ENCODE measurements at regions not wholly inside any gene's neighbourhood (a gene's known extent, or its start where the extent isn't known, plus 50 kb on each side); places are given as distances from the start of the nearest gene placed in this dataset.
"Not testable (repeated sequence)": the region's sequence is repeated elsewhere in the genome, so short reads cannot be mapped to it uniquely, and the experiment has no call there.

- Mint-ChIP-seq H3K9me3 (no peaks in the 10 kb centered on the region), H3K27me3 (no peaks in the 10 kb centered on the region), H3K27ac (no peak overlapping the region), H3K4me3 (no peak overlapping the region), H3K4me1 (no peaks in the 10 kb centered on the region), H3K36me3 (no peaks in the 10 kb centered on the region)
- CTCF ChIA-PET: interaction anchor here (0.7 kb wide), 1 partner anchor 16 kb away, joined by 3 read pairs; no protein-coding TSS in a partner anchor
- no peak for DNase-seq
These were observed 122.3 kb downstream of the TLR5 start for GRCh38 chr1:223020770-223021169.

DNA sequence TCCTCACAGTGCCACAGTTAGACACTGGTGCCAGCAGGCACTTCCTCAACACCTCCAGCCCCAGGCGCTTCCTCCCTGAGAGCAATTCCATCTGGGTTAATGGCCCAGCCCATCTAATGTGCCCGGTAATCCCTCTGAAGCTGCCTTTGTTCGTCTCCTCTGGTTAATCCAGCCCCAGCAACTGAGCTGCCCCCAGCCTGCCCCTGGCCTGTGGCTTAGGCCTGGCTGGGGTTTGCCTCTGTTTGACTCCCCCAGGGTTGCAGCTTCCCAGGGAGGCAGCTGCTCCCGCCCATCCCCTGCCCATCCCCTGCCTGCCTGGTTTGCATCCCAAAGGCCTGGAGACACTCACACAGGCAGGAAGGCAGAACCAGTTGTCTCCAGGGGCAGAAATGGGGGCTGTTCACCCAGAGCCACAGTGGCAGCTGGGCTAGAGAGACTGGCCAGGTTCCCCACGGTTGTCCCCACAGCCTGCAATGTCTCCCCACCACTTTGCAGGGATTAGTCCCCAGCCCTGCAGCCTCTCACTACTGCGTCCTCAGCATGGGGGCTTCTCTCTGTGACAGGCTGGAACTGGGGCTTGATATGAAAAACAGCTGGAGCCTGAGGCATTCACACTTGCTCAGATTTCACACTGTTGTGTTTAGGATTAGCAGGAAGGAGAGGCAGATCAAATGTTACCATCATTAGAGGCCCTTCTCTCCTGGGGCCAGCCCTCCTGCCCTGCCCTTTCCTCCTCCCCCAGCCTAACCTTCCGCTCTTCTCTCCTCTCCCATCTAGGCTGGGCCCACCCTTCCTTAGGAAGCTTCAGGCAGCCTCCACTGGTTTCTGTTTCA is 120.2 kb downstream of the TLR5 start:
- H3K27me3 Mint-ChIP-seq: no peaks in the 10 kb centered on the region
- H3K4me1 Mint-ChIP-seq: peaks cover 2% of the 10 kb centered on the region
- H3K27ac Mint-ChIP-seq: no peak overlapping the region
- DNase-seq: no peak
- CTCF ChIA-PET: no interaction called here
- no peaks in the 10 kb centered on the region for H3K36me3 Mint-ChIP-seq
- H3K9me3 Mint-ChIP-seq: no peaks in the 10 kb centered on the region
- H3K4me3 Mint-ChIP-seq: no peak overlapping the region

DNA sequence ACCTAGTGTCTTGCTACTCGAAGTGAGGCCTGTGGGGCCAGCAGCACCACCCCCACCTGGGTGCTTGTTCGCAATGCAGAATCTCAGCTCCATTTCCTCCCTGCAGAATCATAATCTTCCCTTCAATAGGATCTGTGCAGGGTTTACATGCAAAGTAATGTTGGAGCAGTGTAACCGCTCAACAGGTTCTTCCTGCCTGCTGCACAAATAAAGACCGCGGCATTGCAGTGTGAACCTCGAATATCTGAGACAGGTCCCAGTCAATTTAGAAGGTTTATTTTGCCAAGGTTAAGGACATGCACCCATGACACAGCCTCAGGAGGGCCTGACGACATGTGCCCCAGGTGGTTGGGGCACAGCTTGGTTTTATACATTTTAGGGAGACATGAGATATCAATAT is 119.2 kb downstream of the TLR5 start:
- H3K4me1 Mint-ChIP-seq: peaks cover 2% of the 10 kb centered on the region
- H3K27ac Mint-ChIP-seq: no peak overlapping the region
- no peak for DNase-seq
- H3K9me3 Mint-ChIP-seq: no peaks in the 10 kb centered on the region
- no peak overlapping the region for H3K4me3 Mint-ChIP-seq
- CTCF ChIA-PET: no interaction called here
- no peaks in the 10 kb centered on the region for H3K27me3 Mint-ChIP-seq
- no peaks in the 10 kb centered on the region for H3K36me3 Mint-ChIP-seq

DNA sequence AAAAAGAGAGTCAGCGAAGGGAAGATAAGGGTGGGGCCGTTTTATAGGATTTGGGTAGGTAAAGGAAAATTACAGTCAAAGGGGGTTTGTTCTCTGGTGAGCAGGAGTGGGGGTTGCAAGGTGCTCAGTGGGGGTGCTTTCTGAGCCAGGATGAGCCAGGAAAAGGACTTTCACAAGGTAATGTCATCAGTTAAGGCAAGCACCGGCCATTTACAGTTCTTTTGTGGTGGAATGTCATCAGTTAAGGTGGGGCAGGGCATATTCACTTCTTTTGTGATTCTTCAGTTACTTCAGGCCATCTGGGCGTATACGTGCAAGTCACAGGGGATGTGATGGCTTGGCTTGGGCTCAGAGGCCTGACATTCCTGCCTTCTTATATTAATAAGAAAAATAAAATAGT is 118.6 kb downstream of the TLR5 start:
- H3K4me3 Mint-ChIP-seq, H3K36me3 Mint-ChIP-seq, H3K4me1 Mint-ChIP-seq, CTCF ChIA-PET, H3K9me3 Mint-ChIP-seq, H3K27me3 Mint-ChIP-seq, DNase-seq, H3K27ac Mint-ChIP-seq: not testable (repeated sequence)

DNA sequence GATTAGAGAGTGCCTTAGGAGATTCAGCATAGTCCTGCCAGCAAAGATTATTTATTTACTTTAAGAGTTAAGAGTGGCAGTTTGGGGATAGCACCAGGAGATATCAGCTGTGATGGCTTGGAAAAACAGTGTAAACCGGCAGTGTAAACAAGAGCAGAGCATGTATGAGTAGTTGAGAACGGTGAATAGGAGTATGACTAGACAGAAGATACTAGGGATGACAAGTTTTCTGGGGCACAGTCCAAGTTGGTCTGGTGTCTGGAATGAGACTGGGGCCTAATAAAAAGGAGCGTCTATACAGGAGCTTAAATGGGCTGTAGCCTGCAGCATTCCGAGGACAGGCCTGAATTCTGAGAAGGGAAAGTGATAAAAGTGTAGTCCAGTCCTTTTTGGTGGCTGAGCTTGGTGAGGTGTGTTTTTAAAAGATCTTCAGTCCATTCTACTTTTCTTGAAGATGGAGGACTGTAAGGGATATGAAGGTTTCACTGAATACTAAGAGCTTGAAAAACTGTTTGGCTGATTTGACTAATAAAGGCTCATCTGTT is 117.8 kb downstream of the TLR5 start:
- H3K36me3 Mint-ChIP-seq, DNase-seq, H3K4me1 Mint-ChIP-seq, CTCF ChIA-PET, H3K4me3 Mint-ChIP-seq, H3K27ac Mint-ChIP-seq, H3K27me3 Mint-ChIP-seq, H3K9me3 Mint-ChIP-seq: not testable (repeated sequence)

GRCh38 chr1:223026639-223027038 is 116.4 kb downstream of the TLR5 start:
- H3K27ac Mint-ChIP-seq, CTCF ChIA-PET, H3K27me3 Mint-ChIP-seq, H3K4me3 Mint-ChIP-seq, H3K36me3 Mint-ChIP-seq, H3K9me3 Mint-ChIP-seq, H3K4me1 Mint-ChIP-seq, DNase-seq: not testable (repeated sequence)

- peaks cover 2% of the 10 kb centered on the region for H3K4me1 Mint-ChIP-seq
- CTCF ChIA-PET: no interaction called here
- no peak overlapping the region for H3K27ac Mint-ChIP-seq
- no peaks in the 10 kb centered on the region for H3K36me3 Mint-ChIP-seq
- no peak overlapping the region for H3K4me3 Mint-ChIP-seq
- H3K27me3 Mint-ChIP-seq: no peaks in the 10 kb centered on the region
- DNase-seq: no peak
- no peaks in the 10 kb centered on the region for H3K9me3 Mint-ChIP-seq
These were observed 112.9 kb downstream of the TLR5 start for GRCh38 chr1:223029985-223030769.

- Mint-ChIP-seq H3K27ac (no peak overlapping the region), H3K27me3 (no peaks in the 10 kb centered on the region), H3K4me3 (no peak overlapping the region), H3K4me1 (peaks cover 2% of the 10 kb centered on the region), H3K36me3 (no peaks in the 10 kb centered on the region), H3K9me3 (no peaks in the 10 kb centered on the region)
- CTCF ChIA-PET: no interaction called here
- no peak for DNase-seq
These were observed 112.1 kb downstream of the TLR5 start for GRCh38 chr1:223030871-223031400.

GRCh38 chr1:223031733-223032601 is 111.1 kb downstream of the TLR5 start:
- no peaks in the 10 kb centered on the region for H3K27me3 Mint-ChIP-seq

DNA sequence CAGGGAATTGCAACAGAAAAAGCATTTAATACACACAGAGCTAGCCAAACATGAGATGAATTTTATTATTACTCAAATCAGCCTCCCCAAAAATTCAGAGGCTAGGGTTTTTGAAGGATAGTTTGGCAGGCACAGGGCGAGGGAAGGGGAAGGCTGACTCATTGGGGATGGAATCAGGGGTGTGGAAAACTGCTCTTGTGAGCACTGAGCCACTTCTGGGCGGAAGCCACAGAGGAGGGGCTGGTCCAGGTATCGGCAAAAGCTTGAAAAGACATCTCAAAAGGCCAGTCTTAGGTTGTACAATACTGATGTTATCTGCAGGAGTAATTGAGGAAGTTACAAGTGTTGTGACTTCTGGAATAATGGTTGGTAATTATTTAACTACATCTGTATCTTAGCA is 109.4 kb downstream of the TLR5 start:
- H3K4me3 Mint-ChIP-seq: no peak overlapping the region
- H3K27me3 Mint-ChIP-seq: no peaks in the 10 kb centered on the region
- DNase-seq: no peak
- no peaks in the 10 kb centered on the region for H3K36me3 Mint-ChIP-seq
- H3K27ac Mint-ChIP-seq: no peak overlapping the region
- no peaks in the 10 kb centered on the region for H3K4me1 Mint-ChIP-seq
- no peaks in the 10 kb centered on the region for H3K9me3 Mint-ChIP-seq
- CTCF ChIA-PET: no interaction called here

More at GRCh38 chr1:223031733-223032601, 111.1 kb downstream of the TLR5 start:
- Mint-ChIP-seq H3K9me3 (no peaks in the 10 kb centered on the region), H3K36me3 (no peaks in the 10 kb centered on the region), H3K27ac (no peak overlapping the region), H3K4me3 (no peak overlapping the region), H3K4me1 (no peaks in the 10 kb centered on the region)
- CTCF ChIA-PET: no interaction called here
- DNase-seq: no peak

DNA sequence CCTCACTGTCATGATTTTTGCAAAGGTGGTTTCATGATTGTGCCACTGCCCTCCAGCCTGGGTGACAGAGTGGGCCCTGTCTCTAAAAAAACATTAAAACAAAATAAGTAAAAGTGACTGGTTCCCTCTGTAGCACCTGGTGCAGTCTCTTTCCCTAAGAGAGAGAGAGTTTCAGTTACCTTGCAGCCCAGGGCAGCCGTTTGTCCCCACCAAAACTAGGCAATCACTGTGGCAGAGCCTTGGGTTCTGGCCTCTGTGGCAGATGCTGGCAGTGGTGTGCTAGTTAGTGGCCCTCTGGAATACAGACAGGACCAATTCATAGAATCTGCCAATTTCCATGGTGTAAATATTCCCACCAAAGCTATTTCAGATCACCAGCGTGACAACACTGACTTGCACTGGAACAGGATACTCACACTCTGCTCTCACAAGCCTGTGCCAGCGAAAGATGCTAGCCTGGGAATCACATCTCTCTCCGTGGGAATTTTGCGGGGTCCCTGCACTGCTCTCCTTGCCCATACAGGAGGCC is 108.7 kb downstream of the TLR5 start:
- H3K9me3 Mint-ChIP-seq: no peaks in the 10 kb centered on the region
- no peak for DNase-seq
- CTCF ChIA-PET: no interaction called here
- H3K4me3 Mint-ChIP-seq: no peak overlapping the region
- no peaks in the 10 kb centered on the region for H3K36me3 Mint-ChIP-seq
- H3K4me1 Mint-ChIP-seq: no peaks in the 10 kb centered on the region
- no peak overlapping the region for H3K27ac Mint-ChIP-seq
- no peaks in the 10 kb centered on the region for H3K27me3 Mint-ChIP-seq

GRCh38 chr1:223035724-223036478 is 107.1 kb downstream of the TLR5 start:
- DNase-seq: no peak
- Mint-ChIP-seq H3K4me1 (no peaks in the 10 kb centered on the region), H3K27me3 (peaks cover 10% of the 10 kb centered on the region), H3K27ac (no peak overlapping the region), H3K4me3 (no peak overlapping the region), H3K36me3 (no peaks in the 10 kb centered on the region), H3K9me3 (no peaks in the 10 kb centered on the region)
- CTCF ChIA-PET: no interaction called here

DNA sequence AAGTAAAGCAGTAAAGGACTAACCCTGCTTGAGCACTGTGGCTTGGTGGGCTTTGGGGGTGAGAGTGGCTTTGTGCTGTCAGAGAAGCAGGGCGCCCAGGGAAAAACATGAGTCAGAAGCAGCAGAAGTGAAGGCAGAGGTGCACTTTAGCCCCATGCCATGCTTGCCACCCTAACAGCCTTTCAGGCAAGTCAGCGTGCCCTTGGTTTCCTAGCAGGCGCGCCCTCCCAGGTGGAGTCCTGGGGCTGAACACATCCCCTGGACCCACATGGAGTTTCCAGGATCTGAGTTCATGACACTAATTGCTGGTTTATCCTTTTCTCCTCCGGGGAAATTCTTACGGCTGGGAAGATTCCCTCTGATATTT is 106.6 kb downstream of the TLR5 start:
- DNase-seq: no peak
- CTCF ChIA-PET: no interaction called here
- Mint-ChIP-seq H3K4me1 (no peaks in the 10 kb centered on the region), H3K27ac (no peak overlapping the region), H3K4me3 (no peak overlapping the region), H3K27me3 (peaks cover 11% of the 10 kb centered on the region), H3K36me3 (no peaks in the 10 kb centered on the region), H3K9me3 (no peaks in the 10 kb centered on the region)

Measured in activated naive CD4-positive, alpha-beta T cell treated with anti-CD3 and anti-CD28 coated beads, Interleukin-2, amount 10 ng/mL, durations not matched to agents 7 days and 5 days (primary cell).